ENCODE measurements at regions not wholly inside any gene's neighbourhood (a gene's known extent, or its start where the extent isn't known, plus 50 kb on each side); places are given as distances from the start of the nearest gene placed in this dataset.
"Not testable (repeated sequence)": the region's sequence is repeated elsewhere in the genome, so short reads cannot be mapped to it uniquely, and the experiment has no call there.

DNA sequence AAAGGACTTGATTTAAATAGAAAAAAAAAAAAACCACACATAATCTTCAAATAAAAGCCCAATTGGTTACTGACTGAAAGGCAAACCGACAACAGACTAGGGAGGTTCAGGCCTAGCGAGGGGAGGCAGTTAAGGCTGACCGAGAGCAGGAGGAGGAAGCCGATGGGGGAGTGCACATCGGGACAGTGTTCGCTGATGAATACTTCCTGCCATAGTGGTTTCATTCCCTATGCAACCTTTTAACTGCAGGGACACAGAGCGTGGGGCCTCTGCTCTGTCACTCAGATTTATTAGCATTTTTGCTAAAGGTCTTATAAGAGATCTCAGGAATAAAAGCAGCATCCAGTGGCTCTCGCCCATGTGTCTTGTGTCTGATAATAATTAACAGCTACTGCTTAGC lies 343.2 kb upstream of the CHRNA7 start:
- not testable (repeated sequence) for H3K4me1 ChIP-seq (ENCODE audit: control insufficient read depth, insufficient read depth, low read length, poor library complexity, severe bottlenecking); H3K27ac ChIP-seq (ENCODE audit: low read depth, low read length, severe bottlenecking); H3K9me3 ChIP-seq (ENCODE audit: control insufficient read depth, low read length); H3K36me3 ChIP-seq (ENCODE audit: control insufficient read depth, insufficient read depth, low read length); H3K4me3 ChIP-seq (ENCODE audit: extremely low read depth, insufficient read depth, low read length, poor library complexity, severe bottlenecking)
- WGBS, 2 experiments (ENCODE audit: insufficient coverage in 2 of 2): 86 to 92% methylated on average over 1 to 2 of the region's 8 CpGs

- H3K36me3 ChIP-seq (ENCODE audit: control insufficient read depth, insufficient read depth, low read length); H3K4me3 ChIP-seq (ENCODE audit: extremely low read depth, insufficient read depth, low read length, poor library complexity, severe bottlenecking); H3K9me3 ChIP-seq (ENCODE audit: control insufficient read depth, low read length); H3K27ac ChIP-seq (ENCODE audit: low read depth, low read length, severe bottlenecking); H3K4me1 ChIP-seq (ENCODE audit: control insufficient read depth, insufficient read depth, low read length, poor library complexity, severe bottlenecking): not testable (repeated sequence)
- WGBS, 2 experiments (ENCODE audit: insufficient coverage in 2 of 2): no CpG with 5 or more reads among the region's 5 CpGs
Observed at GRCh38 chr15:31696509-31696908, 333.8 kb upstream of the CHRNA7 start.

DNA sequence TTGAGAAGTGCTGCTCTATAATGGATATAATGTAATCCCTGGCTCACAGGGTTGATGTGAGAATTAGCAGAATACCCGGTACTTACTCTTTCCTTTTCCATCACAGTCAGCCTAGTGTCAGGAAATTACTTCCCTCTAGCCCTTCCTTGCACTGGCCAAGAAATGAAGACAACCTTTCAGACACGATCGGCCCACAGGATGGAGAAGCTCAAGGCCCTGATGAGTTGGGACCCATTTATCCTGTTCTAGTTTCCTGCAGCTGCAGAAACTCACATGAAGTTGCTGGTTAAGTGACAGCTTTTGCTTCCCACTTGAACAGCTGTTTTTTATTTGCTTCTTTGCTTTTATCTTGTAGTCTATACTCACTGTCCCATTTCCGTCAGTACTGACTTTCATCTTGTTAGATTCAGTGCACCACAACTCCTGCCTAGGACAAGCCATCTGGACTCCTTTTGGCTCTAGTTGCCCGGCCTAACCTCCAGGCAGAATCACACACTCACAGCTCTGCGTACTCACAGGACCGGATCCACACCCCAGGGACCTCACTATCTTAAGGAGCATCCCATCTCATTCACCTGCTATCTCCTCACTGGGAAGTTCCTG lies 325.1 kb upstream of the CHRNA7 start:
- H3K4me3 ChIP-seq (ENCODE audit: extremely low read depth, insufficient read depth, low read length, poor library complexity, severe bottlenecking); H3K27ac ChIP-seq (ENCODE audit: low read depth, low read length, severe bottlenecking); H3K36me3 ChIP-seq (ENCODE audit: control insufficient read depth, insufficient read depth, low read length); H3K9me3 ChIP-seq (ENCODE audit: control insufficient read depth, low read length); H3K4me1 ChIP-seq (ENCODE audit: control insufficient read depth, insufficient read depth, low read length, poor library complexity, severe bottlenecking): not testable (repeated sequence)
- WGBS, 2 experiments (ENCODE audit: insufficient coverage in 2 of 2): 100% methylated on average over 1 of the region's 7 CpGs; no CpG with 5 or more reads in 1 of the 2 experiments

DNA sequence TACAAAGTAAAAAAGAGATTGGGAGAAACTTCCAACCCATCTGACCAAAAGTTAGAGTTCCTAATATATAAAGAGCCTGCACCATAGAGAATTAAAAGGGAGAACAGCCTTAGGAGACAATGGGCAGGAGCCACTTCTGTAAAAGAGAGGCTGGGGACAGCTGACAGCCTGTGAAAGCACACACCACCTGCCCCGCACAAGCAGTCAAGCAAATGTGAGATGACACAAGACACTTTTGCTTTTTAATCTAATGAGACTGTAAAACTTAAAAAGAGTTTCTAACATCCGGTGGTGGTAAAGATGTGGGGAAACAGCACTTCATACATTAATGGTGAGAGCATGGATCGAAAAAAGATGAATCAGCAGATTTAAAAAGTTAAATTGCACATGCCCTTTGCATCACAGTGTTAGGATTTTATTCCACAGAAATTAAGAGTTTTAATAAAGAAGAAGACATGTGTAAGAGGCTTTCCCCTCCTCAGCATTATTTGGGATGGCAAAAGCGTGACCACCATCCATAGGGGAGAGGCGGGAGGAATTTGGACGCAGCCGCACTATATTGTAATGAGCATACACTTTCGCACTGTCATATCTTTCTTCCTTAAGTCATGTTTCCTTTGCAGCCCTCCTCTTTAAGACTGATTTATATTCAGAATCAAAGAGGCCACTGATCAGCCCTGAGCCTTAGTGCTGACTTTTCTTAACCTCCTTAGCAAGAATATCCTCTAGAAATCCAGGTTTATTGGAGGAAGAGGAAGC lies 322.2 kb upstream of the CHRNA7 start:
- not testable (repeated sequence) for H3K4me3 ChIP-seq (ENCODE audit: extremely low read depth, insufficient read depth, low read length, poor library complexity, severe bottlenecking); H3K4me1 ChIP-seq (ENCODE audit: control insufficient read depth, insufficient read depth, low read length, poor library complexity, severe bottlenecking); H3K9me3 ChIP-seq (ENCODE audit: control insufficient read depth, low read length); H3K36me3 ChIP-seq (ENCODE audit: control insufficient read depth, insufficient read depth, low read length); H3K27ac ChIP-seq (ENCODE audit: low read depth, low read length, severe bottlenecking)
- no CpG with 5 or more reads among the region's 8 CpGs for WGBS, 2 experiments (ENCODE audit: insufficient coverage in 2 of 2)

DNA sequence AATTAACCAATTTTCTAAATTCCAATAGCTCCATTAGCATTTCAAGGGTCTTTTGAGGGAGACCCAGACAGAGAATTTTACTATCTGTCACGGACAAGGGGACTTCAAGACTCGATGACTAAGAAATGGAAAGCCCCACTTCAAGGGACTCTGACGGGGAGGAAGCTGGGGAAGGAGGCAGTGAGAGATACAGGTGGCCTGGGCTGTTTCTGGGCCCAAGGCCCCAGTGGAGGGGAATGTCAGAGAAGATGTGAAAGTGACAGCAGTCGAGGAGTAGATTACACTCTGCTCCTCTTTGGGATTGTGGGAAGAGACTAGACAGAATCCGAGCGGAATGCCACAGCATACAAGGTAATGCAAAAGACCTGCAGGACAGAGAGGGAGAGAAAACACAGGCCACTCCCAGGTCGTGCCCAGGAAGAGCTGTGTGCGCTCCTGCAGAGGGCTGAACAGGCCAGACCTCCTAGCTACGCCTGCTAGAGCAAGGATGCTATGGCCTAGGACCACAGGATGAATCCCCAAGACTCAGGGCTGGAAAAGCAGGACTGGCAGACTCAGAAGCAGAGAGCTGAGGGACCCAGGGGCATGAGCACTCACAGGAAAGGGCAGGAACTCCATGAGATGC lies 321.5 kb upstream of the CHRNA7 start:
- not testable (repeated sequence) for H3K4me3 ChIP-seq (ENCODE audit: extremely low read depth, insufficient read depth, low read length, poor library complexity, severe bottlenecking); H3K9me3 ChIP-seq (ENCODE audit: control insufficient read depth, low read length); H3K36me3 ChIP-seq (ENCODE audit: control insufficient read depth, insufficient read depth, low read length); H3K4me1 ChIP-seq (ENCODE audit: control insufficient read depth, insufficient read depth, low read length, poor library complexity, severe bottlenecking); H3K27ac ChIP-seq (ENCODE audit: low read depth, low read length, severe bottlenecking)
- WGBS, 2 experiments (ENCODE audit: insufficient coverage in 2 of 2): 0% methylated on average over 1 of the region's 9 CpGs; no CpG with 5 or more reads in 1 of the 2 experiments

- not testable (repeated sequence) for H3K4me3 ChIP-seq (ENCODE audit: extremely low read depth, insufficient read depth, low read length, poor library complexity, severe bottlenecking); H3K36me3 ChIP-seq (ENCODE audit: control insufficient read depth, insufficient read depth, low read length); H3K9me3 ChIP-seq (ENCODE audit: control insufficient read depth, low read length); H3K4me1 ChIP-seq (ENCODE audit: control insufficient read depth, insufficient read depth, low read length, poor library complexity, severe bottlenecking); H3K27ac ChIP-seq (ENCODE audit: low read depth, low read length, severe bottlenecking)
- no CpG with 5 or more reads among the region's 3 CpGs for WGBS, 2 experiments (ENCODE audit: insufficient coverage in 2 of 2)
Observed at GRCh38 chr15:31709479-31709878, 320.8 kb upstream of the CHRNA7 start.

- not testable (repeated sequence) for H3K9me3 ChIP-seq (ENCODE audit: control insufficient read depth, low read length); H3K4me1 ChIP-seq (ENCODE audit: control insufficient read depth, insufficient read depth, low read length, poor library complexity, severe bottlenecking); H3K27ac ChIP-seq (ENCODE audit: low read depth, low read length, severe bottlenecking); H3K4me3 ChIP-seq (ENCODE audit: extremely low read depth, insufficient read depth, low read length, poor library complexity, severe bottlenecking); H3K36me3 ChIP-seq (ENCODE audit: control insufficient read depth, insufficient read depth, low read length)
- WGBS, 2 experiments (ENCODE audit: insufficient coverage in 2 of 2): 100% methylated on average over 1 of the region's 4 CpGs; no CpG with 5 or more reads in 1 of the 2 experiments
Observed at GRCh38 chr15:31710806-31711205, 319.5 kb upstream of the CHRNA7 start.

DNA sequence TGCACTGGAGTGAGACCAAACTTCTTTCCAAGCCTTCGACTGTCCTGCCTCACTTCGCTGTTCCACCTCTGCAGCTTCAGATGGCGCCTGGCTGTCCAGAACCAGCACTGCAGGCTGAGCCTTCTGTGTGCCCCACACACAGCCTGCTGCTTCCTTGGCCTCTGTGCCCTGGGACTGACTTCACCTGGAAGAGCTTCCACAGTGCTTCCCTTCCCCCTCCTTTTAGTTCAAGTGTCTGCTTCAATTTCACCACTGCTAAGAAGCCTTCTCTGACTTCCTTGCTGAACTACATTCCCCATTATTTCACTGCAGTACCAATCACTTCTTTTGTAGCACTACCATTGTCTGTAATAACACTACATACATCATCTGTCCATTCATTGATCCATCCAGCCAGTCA lies 315.1 kb upstream of the CHRNA7 start:
- H3K4me3 ChIP-seq (ENCODE audit: extremely low read depth, insufficient read depth, low read length, poor library complexity, severe bottlenecking); H3K27ac ChIP-seq (ENCODE audit: low read depth, low read length, severe bottlenecking); H3K36me3 ChIP-seq (ENCODE audit: control insufficient read depth, insufficient read depth, low read length); H3K9me3 ChIP-seq (ENCODE audit: control insufficient read depth, low read length); H3K4me1 ChIP-seq (ENCODE audit: control insufficient read depth, insufficient read depth, low read length, poor library complexity, severe bottlenecking): not testable (repeated sequence)
- no CpG with 5 or more reads among the region's 3 CpGs for WGBS, 2 experiments (ENCODE audit: insufficient coverage in 2 of 2)

GRCh38 chr15:31718625-31719024 lies 311.7 kb upstream of the CHRNA7 start:
- H3K9me3 ChIP-seq (ENCODE audit: control insufficient read depth, low read length); H3K27ac ChIP-seq (ENCODE audit: low read depth, low read length, severe bottlenecking); H3K36me3 ChIP-seq (ENCODE audit: control insufficient read depth, insufficient read depth, low read length); H3K4me1 ChIP-seq (ENCODE audit: control insufficient read depth, insufficient read depth, low read length, poor library complexity, severe bottlenecking); H3K4me3 ChIP-seq (ENCODE audit: extremely low read depth, insufficient read depth, low read length, poor library complexity, severe bottlenecking): not testable (repeated sequence)
- no CpG with 5 or more reads among the region's 1 CpG for WGBS, 2 experiments (ENCODE audit: insufficient coverage in 2 of 2)

DNA sequence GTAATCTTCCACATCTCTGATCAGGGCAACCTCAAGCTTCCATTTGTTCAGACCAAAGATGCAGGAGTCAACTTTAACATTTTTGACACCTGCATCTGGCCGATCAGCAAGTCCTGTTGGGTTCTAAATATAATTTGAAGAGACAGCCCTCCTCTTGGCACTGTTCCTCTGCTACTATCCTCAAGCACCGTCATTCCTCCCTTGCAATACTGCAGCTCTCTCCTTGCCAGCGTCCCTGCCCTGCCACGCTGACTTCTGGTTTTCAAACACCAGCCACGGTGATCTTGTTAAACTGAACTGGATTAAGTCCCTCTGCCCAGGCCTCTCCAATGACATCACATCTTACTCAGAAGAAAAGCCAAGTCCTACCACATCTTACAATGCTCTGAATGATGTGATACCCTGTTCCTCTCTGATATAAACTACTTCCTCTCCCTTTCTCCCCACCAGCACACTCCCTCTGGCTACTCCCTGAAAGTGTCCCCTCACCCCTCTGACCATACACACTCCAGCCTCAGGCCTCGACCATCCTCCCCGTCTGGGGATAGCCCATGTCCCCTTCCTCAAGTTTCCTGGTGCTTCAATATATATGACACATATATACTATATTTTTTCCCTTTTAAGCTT lies 310.8 kb upstream of the CHRNA7 start:
- not testable (repeated sequence) for H3K4me1 ChIP-seq (ENCODE audit: control insufficient read depth, insufficient read depth, low read length, poor library complexity, severe bottlenecking); H3K9me3 ChIP-seq (ENCODE audit: control insufficient read depth, low read length); H3K4me3 ChIP-seq (ENCODE audit: extremely low read depth, insufficient read depth, low read length, poor library complexity, severe bottlenecking); H3K36me3 ChIP-seq (ENCODE audit: control insufficient read depth, insufficient read depth, low read length); H3K27ac ChIP-seq (ENCODE audit: low read depth, low read length, severe bottlenecking)
- WGBS, 2 experiments (ENCODE audit: insufficient coverage in 2 of 2): 60% methylated on average over 1 of the region's 7 CpGs; no CpG with 5 or more reads in 1 of the 2 experiments

DNA sequence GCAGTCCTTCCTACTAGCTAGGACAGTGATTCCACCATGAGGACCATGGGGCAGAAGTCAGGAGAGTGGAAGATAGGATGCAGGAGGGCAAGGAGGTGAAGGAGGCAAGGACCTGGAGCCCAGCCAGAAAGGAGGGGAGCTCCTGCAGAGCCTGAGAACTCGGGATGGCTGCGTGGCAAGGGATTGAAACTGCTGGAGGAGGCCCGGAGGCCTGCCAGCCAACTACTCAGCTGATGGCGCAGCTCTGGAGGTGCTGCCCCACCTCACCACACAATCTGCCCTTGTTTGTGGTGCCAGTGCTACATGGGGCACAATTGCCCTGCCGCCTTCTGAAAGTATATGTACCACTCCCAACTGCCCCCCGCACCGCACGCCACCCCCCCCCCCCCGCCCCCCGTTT lies 307.3 kb upstream of the CHRNA7 start:
- WGBS, 2 experiments (ENCODE audit: insufficient coverage in 2 of 2): 79 to 100% methylated on average over 2 to 4 of the region's 10 CpGs
- not testable (repeated sequence) for H3K9me3 ChIP-seq (ENCODE audit: control insufficient read depth, low read length); H3K36me3 ChIP-seq (ENCODE audit: control insufficient read depth, insufficient read depth, low read length); H3K27ac ChIP-seq (ENCODE audit: low read depth, low read length, severe bottlenecking); H3K4me3 ChIP-seq (ENCODE audit: extremely low read depth, insufficient read depth, low read length, poor library complexity, severe bottlenecking); H3K4me1 ChIP-seq (ENCODE audit: control insufficient read depth, insufficient read depth, low read length, poor library complexity, severe bottlenecking)

All from mesodermal cell (in vitro differentiated cells).